ENCODE measurements at regions not wholly inside any gene's neighbourhood (a gene's known extent, or its start where the extent isn't known, plus 50 kb on each side); places are given as distances from the start of the nearest gene placed in this dataset.

DNA sequence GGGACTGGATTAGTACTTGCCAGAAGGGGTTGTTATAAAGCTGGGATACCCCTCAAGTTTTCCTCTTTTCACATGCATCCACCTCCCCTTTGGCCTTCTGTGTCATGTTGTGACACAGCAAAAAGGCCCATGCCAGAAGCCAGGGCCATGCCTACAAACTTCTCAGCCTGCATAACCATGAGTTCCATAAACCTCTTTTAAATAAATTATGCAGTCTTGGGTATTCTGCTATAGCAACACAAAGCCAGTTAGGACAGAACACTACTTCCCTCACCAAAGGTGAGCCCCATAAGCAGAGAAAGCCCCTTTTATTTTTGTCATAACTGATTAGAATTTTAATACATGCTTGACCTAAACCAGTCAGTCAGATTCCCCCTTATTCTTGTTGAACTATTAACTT, 801.3 kb downstream of the DNAH5 start:
- peaks cover 0 to 1% (median 0%) of the 10 kb centered on the region in 4 experiments; a peak in 1 of 7 replicates for H3K27me3 ChIP-seq (replicated peaks in 1 of 4; ENCODE audit: control insufficient read depth in 3 of 4, extremely low read depth in 1 of 4, insufficient read depth in 3 of 4, low read length in 3 of 4)
- ChIA-PET POLR2A (ENCODE audit: partially characterized antibody) (no interaction called here), CTCF (ENCODE audit: partially characterized antibody) (no interaction called here)
- TF ChIP-seq CBX8 (IDR thresholded peaks at IDR 0.05; ENCODE audit: borderline replicate concordance, low read depth, low read length) (no peak), HDAC2 (IDR thresholded peaks at IDR 0.05; ENCODE audit: borderline replicate concordance in 1 of 2, low read depth in 2 of 2, low read length in 2 of 2) (no peak)
- no peak overlapping the region for H2BK12ac ChIP-seq (ENCODE audit: low read depth, low read length)
- no peaks in the 10 kb centered on the region for H3K4me1 ChIP-seq (replicated peaks in 1 of 4; ENCODE audit: control insufficient read depth in 3 of 4, insufficient read depth in 4 of 4, low read length in 3 of 4)
- no peaks in the 10 kb centered on the region for H3K9me3 ChIP-seq (ENCODE audit: insufficient read depth in 2 of 2, low read depth in 1 of 2, low read length in 1 of 2)
- DNase-seq (ENCODE audit: low read depth in 1 of 2, low spot score in 2 of 2) (no peak), FAIRE-seq (no peak)
- no peak overlapping the region for H3K4me3 ChIP-seq (ENCODE audit: extremely low read depth in 1 of 4, insufficient read depth in 2 of 4, low read depth in 3 of 4, low read length in 4 of 4)
- H2BK15ac ChIP-seq (ENCODE audit: low read length): no peak overlapping the region
- H4K8ac ChIP-seq (ENCODE audit: extremely low read depth, insufficient read depth, low read length): no peak overlapping the region
- no peaks in the 10 kb centered on the region for H3K79me1 ChIP-seq (ENCODE audit: low read depth, low read length)
- no peak overlapping the region for H3K18ac ChIP-seq (ENCODE audit: extremely low read depth, low read length)
- H4K20me1 ChIP-seq (replicated peaks in 1 of 2; ENCODE audit: control insufficient read depth in 1 of 2, insufficient read depth in 2 of 2, low read length in 2 of 2): no peaks in the 10 kb centered on the region
- H4K91ac ChIP-seq (replicated peaks; ENCODE audit: insufficient read length, low read length): no peak overlapping the region
- H2AFZ ChIP-seq (ENCODE audit: low read length): no peak overlapping the region
- no peaks in the 10 kb centered on the region for H3K23me2 ChIP-seq (ENCODE audit: low read depth, low read length)
- H3K23ac ChIP-seq (ENCODE audit: insufficient read length): no peak overlapping the region
- no peak overlapping the region for H4K5ac ChIP-seq (ENCODE audit: insufficient read length, low read depth, low read length)
- H3K14ac ChIP-seq (ENCODE audit: insufficient read length): no peak overlapping the region
- H3K56ac ChIP-seq (replicated peaks; ENCODE audit: insufficient read length, low read depth, low read length): no peak overlapping the region
- H3K79me2 ChIP-seq (ENCODE audit: control insufficient read depth in 1 of 2, insufficient read depth in 2 of 2, low read length in 2 of 2): no peaks in the 10 kb centered on the region
- H2BK20ac ChIP-seq (ENCODE audit: low read length): no peak overlapping the region
- H3K4me2 ChIP-seq (ENCODE audit: insufficient read depth in 1 of 2, low read depth in 2 of 2, low read length in 2 of 2): no peak overlapping the region
- H2BK120ac ChIP-seq (replicated peaks; ENCODE audit: low read depth, low read length): no peak overlapping the region
- no peak overlapping the region for H2BK5ac ChIP-seq (ENCODE audit: low read depth, low read length)
- no peaks in the 10 kb centered on the region for H3K36me3 ChIP-seq (ENCODE audit: control insufficient read depth in 2 of 4, insufficient read depth in 4 of 4, low read length in 3 of 4)
- H2AK5ac ChIP-seq (ENCODE audit: low read depth, low read length): no peak overlapping the region
- no peak overlapping the region for H3K4ac ChIP-seq (replicated peaks; ENCODE audit: insufficient read length, low read depth, low read length)
- no peak overlapping the region for H3K27ac ChIP-seq (ENCODE audit: low read depth, low read length)
- no peak overlapping the region for H3K9ac ChIP-seq (replicated peaks in 1 of 4; ENCODE audit: extremely low read depth in 1 of 4, low read depth in 3 of 4, low read length in 3 of 4)

Measured in H1 (cell line).